Ovary (tissue), 3 donors: ENCODE measurements at regions not wholly inside any gene's neighbourhood (a gene's known extent, or its start where the extent isn't known, plus 50 kb on each side); places are given as distances from the start of the nearest gene placed in this dataset.

Experiments used
- CTCF ChIP-seq, 3 donors: fragments of 450-650 bp in 2 of 3; fragments of 200-600 bp in 1 of 3; IDR thresholded peaks; one replicate each; pipeline versions ENCODE4 v1.5.1 to v1.8.0; 2016 to 2022; ENCODE audit warnings: antibody characterized with exemption in 3 of 3, mild to moderate bottlenecking in 1 of 3
- EP300 ChIP-seq: sonication (generic); formaldehyde crosslinking; IDR thresholded peaks from one replicate; pipeline ENCODE4 v1.6.1; 2017; ENCODE audit warnings: antibody characterized with exemption
- POLR2A ChIP-seq: fragments of 450-650 bp; IDR thresholded peaks from one replicate; pipeline ENCODE4 v1.6.1; 2017; ENCODE audit warnings: antibody characterized with exemption, mild to moderate bottlenecking, moderate library complexity
- donor health status: DM: no; HTN: no; CAD: no.

GRCh38 chr1:234975941-234976860 is 152.4 kb downstream of the TOMM20 start:
- TF ChIP-seq CTCF (IDR thresholded peaks at IDR 0.05): no peak
- no peak for TF ChIP-seq POLR2A
- no peak for TF ChIP-seq EP300
